Mesendoderm (in vitro differentiated cells): ENCODE measurements at regions not wholly inside any gene's neighbourhood (a gene's known extent, or its start where the extent isn't known, plus 50 kb on each side); places are given as distances from the start of the nearest gene placed in this dataset.

ENCODE experiments used
- DNase-seq: peaks from one replicate; pipeline ENCODE4 v3.0.0; 2013
- H2AK5ac ChIP-seq: 2 replicates; pipeline ENCODE4 v1.6.1; 2013; ENCODE audit warnings: low read length, inconsistent platforms
- H2BK120ac ChIP-seq: 2 replicates; pipeline ENCODE4 v1.6.1; 2013; ENCODE audit warnings: low read depth, mild to moderate bottlenecking, low read length, moderate library complexity, mixed read lengths
- H2BK15ac ChIP-seq: replicated peaks from 2 replicates; pipeline ENCODE4 v1.6.1; 2013; ENCODE audit warnings: low read depth, mild to moderate bottlenecking, moderate library complexity
- H2BK5ac ChIP-seq: 2 replicates; pipeline ENCODE4 v1.6.1; 2013; ENCODE audit warnings: low read length, inconsistent platforms
- H3K18ac ChIP-seq: 2 replicates; pipeline ENCODE4 v1.6.1; 2013; ENCODE audit warnings: mild to moderate bottlenecking, low read length, mixed read lengths
- H3K23ac ChIP-seq: one replicate; pipeline ENCODE4 v1.6.1; 2013; ENCODE audit warnings: low read length
- H3K27ac ChIP-seq: 2 replicates; pipeline ENCODE4 v1.5.1; 2013; ENCODE audit warnings: low read depth, mild to moderate bottlenecking, inconsistent platforms, low read length, moderate library complexity
- H3K27me3 ChIP-seq: 2 replicates; pipeline ENCODE4 v1.6.1; 2013; ENCODE audit warnings: low read length, control low read depth, mild to moderate bottlenecking, inconsistent platforms; ENCODE audit not compliant: insufficient read depth, poor library complexity
- H3K36me3 ChIP-seq: 2 replicates; pipeline ENCODE4 v1.6.1; 2013; ENCODE audit warnings: low read length, inconsistent platforms; ENCODE audit not compliant: control insufficient read depth, insufficient read depth
- H3K4ac ChIP-seq: one replicate; pipeline ENCODE4 v1.6.1; 2013; ENCODE audit warnings: low read depth, mild to moderate bottlenecking, low read length, moderate library complexity
- H3K4me1 ChIP-seq: 2 replicates; pipeline ENCODE4 v1.6.1; 2013; ENCODE audit warnings: low read depth, low read length, inconsistent platforms; ENCODE audit not compliant: control insufficient read depth
- H3K4me2 ChIP-seq: 2 replicates; pipeline ENCODE4 v1.6.1; 2013; ENCODE audit warnings: low read length
- H3K4me3 ChIP-seq: 2 replicates; pipeline ENCODE4 v1.5.1; 2013; ENCODE audit warnings: mild to moderate bottlenecking, low read length
- H3K56ac ChIP-seq: one replicate; pipeline ENCODE4 v1.6.1; 2013; ENCODE audit warnings: low read length
- H3K79me1 ChIP-seq: 2 replicates; pipeline ENCODE4 v1.6.1; 2013; ENCODE audit warnings: low read length, inconsistent platforms
- H3K79me2 ChIP-seq: 2 replicates; pipeline ENCODE4 v1.6.1; 2013; ENCODE audit warnings: mild to moderate bottlenecking, low read length; ENCODE audit not compliant: control insufficient read depth, insufficient read depth
- H3K9ac ChIP-seq: 2 replicates; pipeline ENCODE4 v1.6.1; 2013; ENCODE audit warnings: low read length, inconsistent platforms
- H4K5ac ChIP-seq: one replicate; pipeline ENCODE4 v1.6.1; 2013; ENCODE audit warnings: low read length
- H4K8ac ChIP-seq: one replicate; pipeline ENCODE4 v1.6.1; 2013; ENCODE audit warnings: low read depth, mild to moderate bottlenecking, control low read depth, low read length, moderate library complexity
- WGBS: extraction: QIAGEN DNeasy Blood & Tissue Kit; methylation state at CpG from one replicate; pipeline ENCODE4 v1.1.7; 2013; ENCODE audit warnings: low lambda C conversion rate, missing lambda C conversion rate; ENCODE audit not compliant: insufficient coverage; ENCODE audit errors: extremely low coverage; 5-methylcytosine and 5-hydroxymethylcytosine counted together

- Histone ChIP-seq H3K4ac (no peak overlapping the region), H4K8ac (no peak overlapping the region), H2BK120ac (no peak overlapping the region), H2AK5ac (no peak overlapping the region), H3K56ac (no peak overlapping the region), H4K5ac (no peak overlapping the region), H3K27me3 (no peaks in the 10 kb centered on the region), H3K23ac (no peak overlapping the region), H3K9ac (no peak overlapping the region), H3K79me2 (no peaks in the 10 kb centered on the region), H3K27ac (no peak overlapping the region), H2BK5ac (no peak overlapping the region), H3K4me2 (no peak overlapping the region), H3K18ac (no peak overlapping the region), H3K4me1 (peaks cover 2% of the 10 kb centered on the region), H3K79me1 (no peaks in the 10 kb centered on the region), H2BK15ac (no peak overlapping the region), H3K36me3 (no peaks in the 10 kb centered on the region), H3K4me3 (no peak overlapping the region)
- DNase-seq: no peak
- no CpG with 5 or more reads among the region's 2 CpGs for WGBS
Observed at GRCh38 chr13:103157434-103158145, 91.4 kb upstream of the SLC10A2 start.

GRCh38 chr13:103157016-103157415 is 90.8 kb upstream of the SLC10A2 start:
- Histone ChIP-seq H2AK5ac (no peak overlapping the region), H3K4me2 (no peak overlapping the region), H3K4me3 (no peak overlapping the region), H4K8ac (no peak overlapping the region), H3K18ac (no peak overlapping the region), H3K4ac (no peak overlapping the region), H3K56ac (no peak overlapping the region), H4K5ac (no peak overlapping the region), H3K36me3 (no peaks in the 10 kb centered on the region), H3K27ac (no peak overlapping the region), H2BK5ac (no peak overlapping the region), H3K23ac (no peak overlapping the region), H3K79me1 (no peaks in the 10 kb centered on the region), H3K4me1 (peaks cover 2% of the 10 kb centered on the region), H3K27me3 (no peaks in the 10 kb centered on the region), H3K79me2 (no peaks in the 10 kb centered on the region), H2BK120ac (no peak overlapping the region), H3K9ac (no peak overlapping the region), H2BK15ac (no peak overlapping the region)
- no CpG with 5 or more reads among the region's 3 CpGs for WGBS
- no peak for DNase-seq

- DNase-seq: no peak
- Histone ChIP-seq H3K4me1 (peaks cover 2% of the 10 kb centered on the region), H3K23ac (no peak overlapping the region), H3K4me3 (no peak overlapping the region), H3K9ac (no peak overlapping the region), H3K27ac (no peak overlapping the region), H2BK15ac (no peak overlapping the region), H3K36me3 (no peaks in the 10 kb centered on the region), H3K79me2 (no peaks in the 10 kb centered on the region), H3K18ac (no peak overlapping the region), H2BK120ac (no peak overlapping the region), H2AK5ac (no peak overlapping the region), H3K4me2 (no peak overlapping the region), H3K27me3 (no peaks in the 10 kb centered on the region), H3K56ac (no peak overlapping the region), H3K4ac (no peak overlapping the region), H2BK5ac (no peak overlapping the region), H4K5ac (no peak overlapping the region), H4K8ac (no peak overlapping the region), H3K79me1 (no peaks in the 10 kb centered on the region)
- whole genome bisulfite sequencing: no CpG with 5 or more reads among the region's 6 CpGs
Observed at GRCh38 chr13:103156346-103156998, 90.3 kb upstream of the SLC10A2 start.

DNA sequence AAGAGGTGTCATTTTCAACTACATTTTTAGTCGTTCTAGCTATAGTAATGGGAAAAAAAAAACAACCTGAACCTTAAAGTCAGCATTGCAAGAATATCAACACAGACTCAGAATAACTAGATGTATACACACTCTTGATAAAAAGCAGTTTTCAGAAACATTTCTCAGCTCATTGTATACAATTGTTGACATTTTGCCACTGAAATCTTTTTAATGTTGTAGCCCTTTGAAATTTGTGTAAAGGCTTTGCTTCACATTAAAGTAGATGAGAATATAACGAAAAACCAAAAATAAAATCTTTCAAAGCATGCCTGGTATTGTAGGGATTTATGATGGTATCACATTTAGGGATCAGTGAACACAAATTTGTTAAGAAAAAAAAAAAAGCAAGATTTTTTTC is 87.2 kb upstream of the SLC10A2 start:
- H3K27me3 ChIP-seq: no peaks in the 10 kb centered on the region
- DNase-seq: no peak
- H3K79me2 ChIP-seq: no peaks in the 10 kb centered on the region
- peaks cover 2% of the 10 kb centered on the region for H3K4me1 ChIP-seq
- H4K5ac ChIP-seq: no peak overlapping the region
- no peak overlapping the region for H3K4me3 ChIP-seq
- WGBS: no CpG with 5 or more reads among the region's 2 CpGs
- no peak overlapping the region for H3K4me2 ChIP-seq
- no peak overlapping the region for H2AK5ac ChIP-seq
- no peak overlapping the region for H3K9ac ChIP-seq
- no peaks in the 10 kb centered on the region for H3K36me3 ChIP-seq
- no peak overlapping the region for H2BK5ac ChIP-seq
- H2BK120ac ChIP-seq: no peak overlapping the region
- H2BK15ac ChIP-seq: no peak overlapping the region
- no peak overlapping the region for H3K23ac ChIP-seq
- no peak overlapping the region for H3K56ac ChIP-seq
- H3K27ac ChIP-seq: no peak overlapping the region
- no peak overlapping the region for H3K18ac ChIP-seq
- no peak overlapping the region for H3K4ac ChIP-seq
- no peaks in the 10 kb centered on the region for H3K79me1 ChIP-seq
- no peak overlapping the region for H4K8ac ChIP-seq

DNA sequence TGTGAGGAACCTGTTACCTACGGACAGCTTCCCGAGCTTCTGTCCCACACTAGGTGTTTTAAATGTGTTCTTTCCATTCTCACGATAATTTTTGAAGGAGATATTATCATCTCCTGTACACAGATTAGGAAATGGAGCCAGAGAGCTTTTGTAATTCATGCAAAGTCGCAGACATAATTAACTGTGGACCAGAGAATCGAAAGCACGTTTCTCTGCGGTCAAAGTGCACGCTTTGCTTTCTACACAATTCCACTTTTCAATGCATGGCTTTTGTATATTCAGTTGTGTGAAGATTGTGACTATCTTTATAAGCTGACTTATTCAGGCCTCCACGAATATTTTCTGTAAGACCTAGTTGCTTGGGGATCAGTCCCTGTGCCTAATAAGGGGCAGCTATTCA is 81.7 kb upstream of the SLC10A2 start:
- no peak overlapping the region for H2BK5ac ChIP-seq
- H3K79me1 ChIP-seq: no peaks in the 10 kb centered on the region
- no peak overlapping the region for H4K5ac ChIP-seq
- H3K36me3 ChIP-seq: no peaks in the 10 kb centered on the region
- H3K4me2 ChIP-seq: no peak overlapping the region
- DNase-seq: no peak
- no peak overlapping the region for H3K4me3 ChIP-seq
- no peak overlapping the region for H3K4ac ChIP-seq
- H2BK120ac ChIP-seq: no peak overlapping the region
- H3K23ac ChIP-seq: no peak overlapping the region
- no peak overlapping the region for H3K56ac ChIP-seq
- H3K18ac ChIP-seq: no peak overlapping the region
- no peak overlapping the region for H2AK5ac ChIP-seq
- no CpG with 5 or more reads among the region's 9 CpGs for WGBS
- H3K4me1 ChIP-seq: no peaks in the 10 kb centered on the region
- H2BK15ac ChIP-seq: no peak overlapping the region
- H3K27ac ChIP-seq: no peak overlapping the region
- no peak overlapping the region for H3K9ac ChIP-seq
- H3K27me3 ChIP-seq: no peaks in the 10 kb centered on the region
- H3K79me2 ChIP-seq: no peaks in the 10 kb centered on the region
- H4K8ac ChIP-seq: no peak overlapping the region

DNA sequence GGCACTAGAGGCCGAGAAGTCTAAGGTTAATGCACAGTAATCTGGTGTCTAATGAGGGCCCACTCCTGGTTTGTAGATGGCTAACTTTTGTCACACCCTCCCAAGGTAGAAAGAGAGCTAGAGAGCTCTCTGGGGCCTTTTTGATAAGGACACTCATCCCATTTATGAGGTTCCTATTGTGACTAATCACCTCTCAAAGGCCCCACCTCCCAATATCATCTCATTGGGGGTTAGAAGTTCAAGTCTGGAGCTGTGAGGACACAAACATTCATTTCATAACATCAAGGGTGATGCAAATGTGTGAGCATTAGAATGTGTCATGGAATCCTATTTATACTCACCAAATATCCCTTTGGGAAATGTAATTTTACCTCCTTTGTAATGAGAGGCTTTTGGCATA is 79.2 kb upstream of the SLC10A2 start:
- no peak overlapping the region for H3K23ac ChIP-seq
- no peak overlapping the region for H4K5ac ChIP-seq
- no peak overlapping the region for H3K9ac ChIP-seq
- no peaks in the 10 kb centered on the region for H3K79me1 ChIP-seq
- WGBS: no CpG with 5 or more reads among the region's 1 CpG
- no peak overlapping the region for H3K56ac ChIP-seq
- no peak overlapping the region for H4K8ac ChIP-seq
- H3K27ac ChIP-seq: no peak overlapping the region
- no peak overlapping the region for H3K4me2 ChIP-seq
- DNase-seq: no peak
- H3K36me3 ChIP-seq: no peaks in the 10 kb centered on the region
- H3K18ac ChIP-seq: no peak overlapping the region
- no peak overlapping the region for H2BK15ac ChIP-seq
- no peaks in the 10 kb centered on the region for H3K79me2 ChIP-seq
- no peak overlapping the region for H3K4me3 ChIP-seq
- no peak overlapping the region for H2BK120ac ChIP-seq
- H3K4me1 ChIP-seq: no peaks in the 10 kb centered on the region
- no peaks in the 10 kb centered on the region for H3K27me3 ChIP-seq
- no peak overlapping the region for H2BK5ac ChIP-seq
- no peak overlapping the region for H3K4ac ChIP-seq
- no peak overlapping the region for H2AK5ac ChIP-seq
